Activated B cell treated with CpG ODN at 0.5 μM for 24 hours (primary cell): ENCODE measurements at regions not wholly inside any gene's neighbourhood (a gene's known extent, or its start where the extent isn't known, plus 50 kb on each side); places are given as distances from the start of the nearest gene placed in this dataset.

Source experiments
- ATAC-seq: fragments of 200-7000 bp; cut with Tn5 transposase; one replicate; pipeline ENCODE4 v1.10.0; 2021; ENCODE audit warnings: low read depth, mild to moderate bottlenecking, moderate library complexity
- CTCF ChIA-PET: fragments of 350-600 bp; sonication (Branson Sonifier 250); formaldehyde crosslinking; loops from one replicate; lab custom pipeline; 2021; ENCODE audit warnings: antibody characterized with exemption; lab: Charles Lee
- POLR2A ChIA-PET: fragments of 350-600 bp; sonication (Branson Sonifier 250); formaldehyde crosslinking; loops from one replicate; lab custom pipeline; 2021; ENCODE audit warnings: antibody characterized with exemption; lab: Charles Lee
- DNase-seq: peaks from one replicate; pipeline ENCODE4 v3.0.0; 2022
- H3K27ac Mint-ChIP-seq: one replicate; pipeline ENCODE4 v1.8.0; 2020; ENCODE audit warnings: mixed read lengths
- H3K27me3 Mint-ChIP-seq: one replicate; pipeline ENCODE4 v1.8.0; 2021; ENCODE audit warnings: mixed read lengths
- H3K36me3 Mint-ChIP-seq: one replicate; pipeline ENCODE4 v1.8.0; 2021; ENCODE audit warnings: low read depth, mixed read lengths
- H3K4me1 Mint-ChIP-seq: one replicate; pipeline ENCODE4 v1.8.0; 2021; ENCODE audit warnings: mixed read lengths
- H3K4me3 Mint-ChIP-seq: one replicate; pipeline ENCODE4 v1.8.0; 2020; ENCODE audit warnings: mild to moderate bottlenecking, mixed read lengths
- H3K9me3 Mint-ChIP-seq: one replicate; pipeline ENCODE4 v1.8.0; 2020; ENCODE audit warnings: mixed read lengths
- intact Hi-C: fragments of 100-400 bp; cut with micrococcal nuclease; formaldehyde crosslinking; loops from one replicate; pipeline ENCODE4 v1.15.1; 2024
- TF ChIP-seq, protein P1 (sequence below): fragments of 200-600 bp; IDR thresholded peaks from one replicate; pipeline ENCODE4 v1.8.0; 2022; ENCODE audit warnings: antibody characterized with exemption, mild to moderate bottlenecking

DNA sequence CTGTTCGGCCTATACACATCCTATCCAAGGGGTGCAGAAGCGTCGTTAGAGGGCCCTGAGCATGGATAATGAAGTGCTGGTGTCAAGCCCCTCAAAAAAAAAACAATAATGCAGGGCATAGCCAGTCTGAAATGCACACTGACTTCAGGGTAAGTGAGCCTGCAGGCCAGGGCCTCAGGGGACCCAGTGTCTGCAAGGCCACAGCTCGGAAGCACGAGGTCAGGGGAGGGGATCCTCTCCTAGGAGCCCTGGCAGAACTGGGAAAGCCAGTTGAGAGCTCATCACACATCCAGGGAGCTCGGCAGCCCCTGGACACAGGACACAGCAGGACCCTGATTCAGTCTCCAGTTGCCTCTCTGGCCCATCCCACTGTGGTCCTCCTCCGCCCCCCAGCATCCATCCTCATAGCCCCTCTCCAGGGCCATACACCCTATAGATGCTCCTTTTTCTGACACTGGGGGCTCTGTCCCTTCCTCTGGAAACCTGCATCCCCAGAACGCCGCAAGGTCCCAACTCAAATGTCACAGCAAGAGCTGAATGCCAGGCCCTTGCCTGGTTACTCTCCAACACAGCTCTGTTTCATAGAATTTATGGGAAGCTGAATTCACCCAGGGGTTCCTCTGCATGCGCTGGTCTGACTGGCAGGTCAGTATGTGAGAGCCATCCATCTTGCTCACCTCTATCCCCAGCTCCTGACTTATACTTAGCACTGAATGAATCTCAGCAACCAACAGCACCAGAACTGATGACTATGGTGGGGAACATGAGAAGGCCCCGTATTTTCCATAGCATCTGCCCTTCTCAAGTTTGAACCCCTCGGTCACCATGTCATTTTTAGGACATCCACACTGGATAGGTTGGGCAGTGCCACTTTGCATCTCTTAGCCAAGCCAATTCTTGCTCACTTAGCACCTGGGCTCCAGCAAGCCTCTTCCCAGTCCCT, 717.0 kb upstream of the IGFBP3 start:
- Mint-ChIP-seq H3K36me3 (no peaks in the 10 kb centered on the region), H3K4me1 (no peaks in the 10 kb centered on the region), H3K27me3 (no peaks in the 10 kb centered on the region), H3K4me3 (no peak overlapping the region), H3K27ac (no peak overlapping the region), H3K9me3 (no peaks in the 10 kb centered on the region)
- ATAC-seq (no peak), DNase-seq (no peak)
- POLR2A ChIA-PET: no interaction called here
- TF ChIP-seq, protein P1, sequence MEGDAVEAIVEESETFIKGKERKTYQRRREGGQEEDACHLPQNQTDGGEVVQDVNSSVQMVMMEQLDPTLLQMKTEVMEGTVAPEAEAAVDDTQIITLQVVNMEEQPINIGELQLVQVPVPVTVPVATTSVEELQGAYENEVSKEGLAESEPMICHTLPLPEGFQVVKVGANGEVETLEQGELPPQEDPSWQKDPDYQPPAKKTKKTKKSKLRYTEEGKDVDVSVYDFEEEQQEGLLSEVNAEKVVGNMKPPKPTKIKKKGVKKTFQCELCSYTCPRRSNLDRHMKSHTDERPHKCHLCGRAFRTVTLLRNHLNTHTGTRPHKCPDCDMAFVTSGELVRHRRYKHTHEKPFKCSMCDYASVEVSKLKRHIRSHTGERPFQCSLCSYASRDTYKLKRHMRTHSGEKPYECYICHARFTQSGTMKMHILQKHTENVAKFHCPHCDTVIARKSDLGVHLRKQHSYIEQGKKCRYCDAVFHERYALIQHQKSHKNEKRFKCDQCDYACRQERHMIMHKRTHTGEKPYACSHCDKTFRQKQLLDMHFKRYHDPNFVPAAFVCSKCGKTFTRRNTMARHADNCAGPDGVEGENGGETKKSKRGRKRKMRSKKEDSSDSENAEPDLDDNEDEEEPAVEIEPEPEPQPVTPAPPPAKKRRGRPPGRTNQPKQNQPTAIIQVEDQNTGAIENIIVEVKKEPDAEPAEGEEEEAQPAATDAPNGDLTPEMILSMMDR: no peak
- intact Hi-C loops: no loop called here
- CTCF ChIA-PET: no interaction called here

- ChIA-PET CTCF (no interaction called here), POLR2A (no interaction called here)
- H3K27me3 Mint-ChIP-seq: no peaks in the 10 kb centered on the region
- DNase-seq (no peak), ATAC-seq (no peak)
- no peaks in the 10 kb centered on the region for H3K9me3 Mint-ChIP-seq
- no peaks in the 10 kb centered on the region for H3K36me3 Mint-ChIP-seq
- H3K4me1 Mint-ChIP-seq: no peaks in the 10 kb centered on the region
- H3K27ac Mint-ChIP-seq: no peak overlapping the region
- no peak overlapping the region for H3K4me3 Mint-ChIP-seq
- intact Hi-C loops: no loop called here
- TF ChIP-seq, protein P1: no peak
Measured at GRCh38 chr7:46636022-46636421, 715.0 kb upstream of the IGFBP3 start.

DNA sequence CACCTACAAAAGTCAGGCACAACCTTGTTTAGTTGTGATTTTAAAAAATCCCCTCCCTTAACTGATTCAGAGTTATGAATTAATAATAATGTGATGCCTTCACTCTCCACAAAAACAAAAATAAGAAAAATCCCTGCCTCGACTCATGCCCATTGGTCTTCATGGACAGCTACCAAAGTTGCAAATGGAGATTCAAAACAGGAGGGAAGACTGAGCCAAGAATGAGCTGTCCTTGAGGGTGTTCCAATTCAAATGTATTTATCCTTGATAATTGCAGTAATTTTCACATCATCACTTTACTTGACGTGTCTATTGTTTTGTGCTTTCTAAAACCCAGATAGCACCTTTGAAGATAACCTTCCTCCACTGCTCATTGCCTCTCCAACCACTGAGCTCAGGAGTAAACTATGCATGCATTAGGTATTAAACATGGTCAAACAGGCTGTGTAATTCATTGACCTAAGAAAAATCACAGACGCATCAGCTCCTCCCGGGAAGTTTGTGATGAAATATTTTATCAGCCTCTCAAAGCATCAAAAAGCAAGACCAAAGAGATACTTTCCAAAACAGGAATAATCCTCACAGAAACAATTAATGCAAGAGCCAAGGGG, 712.7 kb upstream of the IGFBP3 start:
- no peak for DNase-seq
- intact Hi-C loops: no loop called here
- Mint-ChIP-seq H3K27ac (no peak overlapping the region), H3K9me3 (no peaks in the 10 kb centered on the region), H3K4me3 (no peak overlapping the region), H3K36me3 (no peaks in the 10 kb centered on the region), H3K4me1 (no peaks in the 10 kb centered on the region), H3K27me3 (no peaks in the 10 kb centered on the region)
- ChIA-PET POLR2A (no interaction called here), CTCF (no interaction called here)
- no peak for ATAC-seq
- TF ChIP-seq, protein P1: no peak

GRCh38 chr7:46633200-46633599, 712.1 kb upstream of the IGFBP3 start:
- TF ChIP-seq, protein P1: no peak
- no peaks in the 10 kb centered on the region for H3K27me3 Mint-ChIP-seq
- ATAC-seq: no peak
- DNase-seq: no peak
- ChIA-PET POLR2A (no interaction called here), CTCF (no interaction called here)
- no peaks in the 10 kb centered on the region for H3K36me3 Mint-ChIP-seq
- no peaks in the 10 kb centered on the region for H3K4me1 Mint-ChIP-seq
- H3K4me3 Mint-ChIP-seq: no peak overlapping the region
- intact Hi-C loops: no loop called here
- H3K9me3 Mint-ChIP-seq: no peaks in the 10 kb centered on the region
- H3K27ac Mint-ChIP-seq: no peak overlapping the region

GRCh38 chr7:46630031-46630430, 709.0 kb upstream of the IGFBP3 start:
- H3K4me3 Mint-ChIP-seq: no peak overlapping the region
- POLR2A ChIA-PET: no interaction called here
- H3K27ac Mint-ChIP-seq: no peak overlapping the region
- H3K9me3 Mint-ChIP-seq: no peaks in the 10 kb centered on the region
- TF ChIP-seq, protein P1: no peak
- H3K36me3 Mint-ChIP-seq: no peaks in the 10 kb centered on the region
- ATAC-seq (no peak), DNase-seq (no peak)
- H3K27me3 Mint-ChIP-seq: no peaks in the 10 kb centered on the region
- no peaks in the 10 kb centered on the region for H3K4me1 Mint-ChIP-seq
- CTCF ChIA-PET: no interaction called here
- intact Hi-C loops: no loop called here
